ENCODE measurements at regions not wholly inside any gene's neighbourhood (a gene's known extent, or its start where the extent isn't known, plus 50 kb on each side); places are given as distances from the start of the nearest gene placed in this dataset.

GRCh38 chr3:99578339-99578970, 59.9 kb upstream of the COL8A1 start:
- H2AFZ ChIP-seq (ENCODE audit: control insufficient read depth, low read depth, low read length): no peak overlapping the region
- WGBS (ENCODE audit: insufficient coverage, insufficient replicate concordance, low lambda C conversion rate, missing lambda C conversion rate): 0% methylated on average over 1 of the region's 1 CpG
- no TSS peak for BruUV-seq (replicated peaks)
- H3K27me3 ChIP-seq (replicated peaks in 1 of 2; ENCODE audit: control insufficient read depth in 2 of 2, insufficient read depth in 2 of 2, low read length in 1 of 2): no peaks in the 10 kb centered on the region
- no peaks in the 10 kb centered on the region for H4K20me1 ChIP-seq (ENCODE audit: control insufficient read depth, insufficient read depth)
- no peaks in the 10 kb centered on the region for H3K36me3 ChIP-seq (ENCODE audit: control insufficient read depth in 2 of 2, insufficient read depth in 2 of 2, low read length in 1 of 2)
- H3K79me2 ChIP-seq (ENCODE audit: control insufficient read depth, insufficient read depth, low read length): no peaks in the 10 kb centered on the region
- DNase-seq (ENCODE audit: low read depth, low spot score): no peak
- ChIA-PET SMC1A (ENCODE audit: uncharacterized antibody, unreplicated experiment) (no interaction called here), RAD21 (ENCODE audit: unreplicated experiment) (no interaction called here), CTCF (interaction anchor here (1.3 kb wide), 1 partner anchor 18 kb away, joined by 3 read pairs; no protein-coding TSS in a partner anchor), POLR2A (no interaction called here)
- H3K4me2 ChIP-seq (ENCODE audit: control insufficient read depth, insufficient read depth): no peak overlapping the region
- intact Hi-C loops (cut with micrococcal nuclease; ENCODE audit: unreplicated experiment): no loop called here
- H3K9ac ChIP-seq (ENCODE audit: control insufficient read depth, insufficient read depth, low read length): no peak overlapping the region
- in situ Hi-C loops (cut with MboI): no loop called here
- no peak for ATAC-seq
- FAIRE-seq: no peak
- H3K4me1 ChIP-seq (ENCODE audit: control insufficient read depth, insufficient read depth, low read length): no peaks in the 10 kb centered on the region
- H3K4me3 ChIP-seq: no peak overlapping the region
- H3K9me3 ChIP-seq (replicated peaks; ENCODE audit: control insufficient read depth, insufficient read depth, low read length): no peaks in the 10 kb centered on the region; the same call in 2 of the 3 replicates
- no peak overlapping the region for H3K27ac ChIP-seq (ENCODE audit: control insufficient read depth, insufficient read depth)
- TF ChIP-seq TARDBP (IDR thresholded peaks at IDR 0.05; ENCODE audit: borderline replicate concordance): no peak
- no peak for TF ChIP-seq KDM1A (IDR thresholded peaks at IDR 0.05; ENCODE audit: borderline replicate concordance)
- no peak for TF ChIP-seq NFYB (IDR thresholded peaks at IDR 0.05; ENCODE audit: insufficient read depth, low read depth, low read length)
- TF ChIP-seq CUX1 (IDR thresholded peaks at IDR 0.05; ENCODE audit: insufficient replicate concordance, low read depth, low read length): no peak
- TF ChIP-seq EP300 (IDR thresholded peaks at IDR 0.05; ENCODE audit: borderline replicate concordance in 1 of 2, control insufficient read depth in 1 of 2, low read depth in 2 of 2, low read length in 2 of 2): no peak
- TF ChIP-seq ZNF687 (IDR thresholded peaks at IDR 0.05): no peak
- no peak for TF ChIP-seq ATF7 (IDR thresholded peaks at IDR 0.05; ENCODE audit: low read depth)
- TF ChIP-seq NR2F1 (conservative IDR thresholded peaks at IDR 0.05): no peak
- TF ChIP-seq PML (IDR thresholded peaks at IDR 0.05; ENCODE audit: low read length): no peak
- no peak for TF ChIP-seq SMAD5 (IDR thresholded peaks at IDR 0.05; ENCODE audit: low read depth)
- no peak for TF ChIP-seq ZNF274 (IDR thresholded peaks at IDR 0.05; ENCODE audit: insufficient read depth, insufficient read length)
- no peak for TF ChIP-seq ZNF384 (IDR thresholded peaks at IDR 0.05; ENCODE audit: borderline replicate concordance, low read depth, low read length)
- TF ChIP-seq BHLHE40 (IDR thresholded peaks at IDR 0.05; ENCODE audit: borderline replicate concordance in 1 of 2, low read depth in 2 of 2, low read length in 1 of 2): no peak
- TF ChIP-seq EED (IDR thresholded peaks at IDR 0.05; ENCODE audit: low read depth): no peak
- no peak for TF ChIP-seq SPI1 (IDR thresholded peaks at IDR 0.05; ENCODE audit: borderline replicate concordance, insufficient read depth, low read depth, low read length)
- TF ChIP-seq MEF2A (IDR thresholded peaks at IDR 0.05; ENCODE audit: insufficient read depth, low read depth, low read length): no peak
